ENCODE measurements at regions not wholly inside any gene's neighbourhood (a gene's known extent, or its start where the extent isn't known, plus 50 kb on each side); places are given as distances from the start of the nearest gene placed in this dataset.

GRCh38 chr5:106019261-106019660, 1651.5 kb downstream of the EFNA5 start:
- Histone ChIP-seq H3K23me2 (ENCODE audit: insufficient read length, low read depth, low read length, poor library complexity, severe bottlenecking) (no peaks in the 10 kb centered on the region), H4K20me1 (ENCODE audit: control insufficient read depth, insufficient read depth, insufficient read length) (no peaks in the 10 kb centered on the region), H3K18ac (ENCODE audit: insufficient read length, low read depth, low read length) (no peak overlapping the region), H2BK120ac (ENCODE audit: low read depth, low read length, poor library complexity, severe bottlenecking) (no peak overlapping the region), H4K8ac (replicated peaks; ENCODE audit: insufficient read length, low read depth, low read length) (no peak overlapping the region), H3K56ac (ENCODE audit: insufficient read length, low read depth, low read length) (no peak overlapping the region), H3K79me2 (ENCODE audit: insufficient read depth, low read length) (no peaks in the 10 kb centered on the region), H2BK5ac (ENCODE audit: insufficient read length, low read length) (no peak overlapping the region), H3K4me2 (ENCODE audit: insufficient read depth, insufficient read length, low read length) (no peak overlapping the region), H3K9me3 (ENCODE audit: control insufficient read depth, low read depth, low read length) (no peaks in the 10 kb centered on the region), H2BK20ac (ENCODE audit: low read depth, low read length, poor library complexity, severe bottlenecking) (no peak overlapping the region), H3K4me1 (ENCODE audit: insufficient read depth, low read length) (no peaks in the 10 kb centered on the region; the same call in 1 of the 2 replicates), H2BK12ac (ENCODE audit: insufficient read length, low read depth, low read length) (no peak overlapping the region), H3K4ac (ENCODE audit: low read depth, low read length) (no peak overlapping the region), H2BK15ac (ENCODE audit: low read depth, low read length) (no peak overlapping the region), H3K27ac (ENCODE audit: insufficient read length, low read depth, low read length) (no peak overlapping the region), H3K27me3 (ENCODE audit: insufficient read depth, low read length) (no peaks in the 10 kb centered on the region), H3K14ac (ENCODE audit: insufficient read depth, low read length) (no peak overlapping the region), H4K91ac (ENCODE audit: insufficient read length, low read depth, low read length) (no peak overlapping the region), H3K23ac (ENCODE audit: insufficient read length, low read depth, low read length) (no peak overlapping the region), H3K9ac (ENCODE audit: extremely low read depth, insufficient read length, low read length) (no peak overlapping the region), H2AK5ac (ENCODE audit: insufficient read length, low read length) (no peak overlapping the region), H3K79me1 (ENCODE audit: insufficient read depth, low read depth, low read length, poor library complexity, severe bottlenecking) (no peaks in the 10 kb centered on the region), H3T11ph (ENCODE audit: low read length) (no peak overlapping the region), H2AFZ (ENCODE audit: low read length) (no peak overlapping the region), H4K5ac (ENCODE audit: insufficient read length, low read depth, low read length) (no peak overlapping the region)
- H3K36me3 Mint-ChIP-seq (ENCODE audit: insufficient read depth in 1 of 3, low read depth in 3 of 3) = no peaks in the 10 kb centered on the region
- no peak overlapping the region for H3K27ac Mint-ChIP-seq
- no peak for DNase-seq
- no peaks in the 10 kb centered on the region for H3K9me3 Mint-ChIP-seq
- no peak overlapping the region for H3K4me3 Mint-ChIP-seq
- TF ChIP-seq, protein P1, sequence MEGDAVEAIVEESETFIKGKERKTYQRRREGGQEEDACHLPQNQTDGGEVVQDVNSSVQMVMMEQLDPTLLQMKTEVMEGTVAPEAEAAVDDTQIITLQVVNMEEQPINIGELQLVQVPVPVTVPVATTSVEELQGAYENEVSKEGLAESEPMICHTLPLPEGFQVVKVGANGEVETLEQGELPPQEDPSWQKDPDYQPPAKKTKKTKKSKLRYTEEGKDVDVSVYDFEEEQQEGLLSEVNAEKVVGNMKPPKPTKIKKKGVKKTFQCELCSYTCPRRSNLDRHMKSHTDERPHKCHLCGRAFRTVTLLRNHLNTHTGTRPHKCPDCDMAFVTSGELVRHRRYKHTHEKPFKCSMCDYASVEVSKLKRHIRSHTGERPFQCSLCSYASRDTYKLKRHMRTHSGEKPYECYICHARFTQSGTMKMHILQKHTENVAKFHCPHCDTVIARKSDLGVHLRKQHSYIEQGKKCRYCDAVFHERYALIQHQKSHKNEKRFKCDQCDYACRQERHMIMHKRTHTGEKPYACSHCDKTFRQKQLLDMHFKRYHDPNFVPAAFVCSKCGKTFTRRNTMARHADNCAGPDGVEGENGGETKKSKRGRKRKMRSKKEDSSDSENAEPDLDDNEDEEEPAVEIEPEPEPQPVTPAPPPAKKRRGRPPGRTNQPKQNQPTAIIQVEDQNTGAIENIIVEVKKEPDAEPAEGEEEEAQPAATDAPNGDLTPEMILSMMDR (conservative IDR thresholded peaks at IDR 0.05) = no peak
- no peaks in the 10 kb centered on the region for H3K27me3 Mint-ChIP-seq (ENCODE audit: low read depth)
- peaks cover 9 to 12% of the 10 kb centered on the region in 2 experiments for H3K4me1 Mint-ChIP-seq
